ENCODE measurements at regions not wholly inside any gene's neighbourhood (a gene's known extent, or its start where the extent isn't known, plus 50 kb on each side); places are given as distances from the start of the nearest gene placed in this dataset.

GRCh38 chr16:64579712-64580111 is 542.2 kb downstream of the CDH11 start:
- no peaks in the 10 kb centered on the region for H3K36me3 Mint-ChIP-seq (ENCODE audit: low read depth)
- H3K27me3 Mint-ChIP-seq: no peaks in the 10 kb centered on the region
- CTCF ChIA-PET: no interaction called here
- H3K27ac Mint-ChIP-seq: no peak overlapping the region
- ATAC-seq (ENCODE audit: low read depth): no peak
- DNase-seq: no peak
- no peak for TF ChIP-seq CTCF (IDR thresholded peaks at IDR 0.05)
- intact Hi-C loops (cut with micrococcal nuclease): no loop called here
- POLR2A ChIA-PET: no interaction called here
- peaks cover 8% of the 10 kb centered on the region for H3K9me3 Mint-ChIP-seq
- H3K4me1 Mint-ChIP-seq: no peaks in the 10 kb centered on the region
- H3K4me3 Mint-ChIP-seq: no peak overlapping the region

DNA sequence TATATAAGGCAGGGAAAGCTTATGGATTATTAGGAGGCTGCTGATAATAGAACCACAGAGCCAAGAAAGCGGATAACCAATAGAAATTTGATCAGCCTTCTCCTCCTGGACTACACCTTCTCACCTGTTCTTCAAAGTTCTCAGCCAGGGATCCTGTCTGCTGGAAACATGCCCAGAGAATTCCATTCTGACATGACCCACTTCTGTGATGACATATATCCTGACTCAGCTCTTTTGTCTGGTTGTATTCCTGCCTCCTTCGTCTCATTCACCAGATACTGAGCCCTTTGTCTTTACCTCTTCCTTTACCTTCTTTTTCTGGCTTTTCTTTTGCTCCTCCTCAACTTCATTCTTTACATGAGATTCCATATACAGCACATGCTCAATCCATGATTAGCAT is 576.1 kb downstream of the CDH11 start:
- no peak for ATAC-seq (ENCODE audit: low read depth)
- DNase-seq: no peak
- intact Hi-C loops (cut with micrococcal nuclease): no loop called here
- ChIA-PET POLR2A (no interaction called here), CTCF (no interaction called here)
- Mint-ChIP-seq H3K36me3 (ENCODE audit: low read depth) (no peaks in the 10 kb centered on the region), H3K27me3 (no peaks in the 10 kb centered on the region), H3K9me3 (peaks cover 13% of the 10 kb centered on the region), H3K4me1 (no peaks in the 10 kb centered on the region), H3K27ac (no peak overlapping the region), H3K4me3 (no peak overlapping the region)
- no peak for TF ChIP-seq CTCF (IDR thresholded peaks at IDR 0.05)

- Mint-ChIP-seq H3K27me3 (no peaks in the 10 kb centered on the region), H3K27ac (no peak overlapping the region), H3K36me3 (ENCODE audit: low read depth) (no peaks in the 10 kb centered on the region), H3K4me1 (no peaks in the 10 kb centered on the region), H3K9me3 (peaks cover 13% of the 10 kb centered on the region), H3K4me3 (no peak overlapping the region)
- no peak for DNase-seq
- intact Hi-C loops (cut with micrococcal nuclease): no loop called here
- POLR2A ChIA-PET: no interaction called here
- TF ChIP-seq CTCF (IDR thresholded peaks at IDR 0.05): no peak
- ATAC-seq (ENCODE audit: low read depth): no peak
- CTCF ChIA-PET: no interaction called here
Observed at GRCh38 chr16:64544859-64545258, 577.0 kb downstream of the CDH11 start.

GRCh38 chr16:64543441-64543840 is 578.4 kb downstream of the CDH11 start:
- Mint-ChIP-seq H3K4me3 (no peak overlapping the region), H3K27ac (no peak overlapping the region), H3K4me1 (no peaks in the 10 kb centered on the region), H3K9me3 (peaks cover 15% of the 10 kb centered on the region), H3K36me3 (ENCODE audit: low read depth) (no peaks in the 10 kb centered on the region), H3K27me3 (no peaks in the 10 kb centered on the region)
- DNase-seq: no peak
- ATAC-seq (ENCODE audit: low read depth): no peak
- TF ChIP-seq CTCF (IDR thresholded peaks at IDR 0.05): no peak
- ChIA-PET CTCF (no interaction called here), POLR2A (no interaction called here)
- intact Hi-C loops (cut with micrococcal nuclease): no loop called here

- Mint-ChIP-seq H3K36me3 (ENCODE audit: low read depth) (no peaks in the 10 kb centered on the region), H3K4me1 (no peaks in the 10 kb centered on the region), H3K9me3 (peaks cover 15% of the 10 kb centered on the region), H3K27me3 (no peaks in the 10 kb centered on the region), H3K4me3 (no peak overlapping the region), H3K27ac (no peak overlapping the region)
- ATAC-seq (ENCODE audit: low read depth) (no peak), DNase-seq (no peak)
- intact Hi-C loops (cut with micrococcal nuclease): no loop called here
- POLR2A ChIA-PET: no interaction called here
- CTCF ChIA-PET: no interaction called here
- TF ChIP-seq CTCF (IDR thresholded peaks at IDR 0.05): no peak
Observed at GRCh38 chr16:64543031-64543430, 578.8 kb downstream of the CDH11 start.

All from activated B cell treated with CpG ODN at 0.5 μM for 24 hours (primary cell).